HUDEP-2 (cell line): ENCODE measurements at regions not wholly inside any gene's neighbourhood (a gene's known extent, or its start where the extent isn't known, plus 50 kb on each side); places are given as distances from the start of the nearest gene placed in this dataset.
A peak's percentile ranks its signal among the peaks of the same experiment; 100 is the strongest.

Source experiments
- DNase-seq, 76 experiments: peaks; one replicate each; lab custom pipeline; 2025; ENCODE audit not compliant: unreplicated experiment in 76 of 76; lab: John Stamatoyannopoulos, UW

DNA sequence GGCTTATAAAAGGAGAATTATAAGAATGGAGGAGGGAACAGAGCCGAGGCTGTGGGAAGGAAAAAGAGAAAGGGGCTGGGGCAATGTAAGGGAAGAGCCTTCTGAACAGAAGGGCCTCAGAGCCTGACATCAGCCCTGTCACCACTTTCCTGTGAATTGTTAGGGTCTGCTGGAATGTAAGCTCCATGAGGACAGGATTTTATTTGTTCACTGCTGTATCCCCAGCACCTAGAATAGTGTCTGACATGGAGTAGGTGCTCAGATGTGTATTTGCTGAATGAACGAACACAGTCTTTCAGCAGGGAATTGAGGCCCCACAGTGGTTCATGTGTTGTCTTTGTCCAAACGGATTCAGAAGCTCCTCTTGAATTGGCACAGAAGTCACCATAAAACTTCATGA lies 251.5 kb downstream of the OPA1 start:
- no peak for DNase-seq

GRCh38 chr3:193845144-193845543 lies 252.1 kb downstream of the OPA1 start:
- no peak for DNase-seq

GRCh38 chr3:193846569-193846968 lies 253.6 kb downstream of the OPA1 start:
- DNase-seq: no peak

DNA sequence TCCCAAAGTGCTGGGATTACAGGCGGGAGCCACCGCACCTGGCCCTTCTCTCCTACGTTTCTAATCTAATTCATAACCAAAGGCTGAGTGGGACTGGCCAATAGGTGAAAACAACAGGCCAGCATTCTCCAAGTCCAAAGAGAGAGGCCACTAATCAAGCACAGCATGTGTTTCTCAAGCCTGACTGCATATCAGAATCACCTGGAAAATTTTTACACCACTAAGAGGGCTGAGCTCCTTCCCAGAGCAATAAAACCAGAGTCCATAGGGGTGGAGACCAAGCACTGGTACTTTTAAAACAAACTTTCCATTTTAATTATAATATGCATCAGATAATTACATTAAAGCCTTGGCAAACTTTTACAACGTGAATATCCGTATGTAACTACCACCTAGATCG lies 254.4 kb downstream of the OPA1 start:
- DNase-seq: no peak

DNA sequence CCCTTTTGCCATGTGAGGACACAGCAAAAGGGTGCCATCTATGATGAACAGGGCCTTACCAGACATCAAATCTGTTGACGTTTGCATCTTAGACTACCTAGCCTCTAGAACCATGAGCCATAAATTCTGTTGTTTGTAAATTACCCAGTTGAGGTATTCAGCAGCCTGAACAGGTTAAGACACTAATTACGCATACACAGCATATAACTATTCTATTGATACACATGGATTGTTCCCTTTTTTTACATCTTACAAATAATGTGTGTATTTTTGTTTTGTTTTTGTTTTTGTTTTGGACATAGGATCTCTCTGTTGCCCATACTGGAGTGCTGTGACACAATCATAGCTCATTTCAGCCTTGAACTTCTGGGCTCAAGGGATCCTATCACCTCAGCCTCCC lies 255.5 kb downstream of the OPA1 start:
- no peak for DNase-seq

DNA sequence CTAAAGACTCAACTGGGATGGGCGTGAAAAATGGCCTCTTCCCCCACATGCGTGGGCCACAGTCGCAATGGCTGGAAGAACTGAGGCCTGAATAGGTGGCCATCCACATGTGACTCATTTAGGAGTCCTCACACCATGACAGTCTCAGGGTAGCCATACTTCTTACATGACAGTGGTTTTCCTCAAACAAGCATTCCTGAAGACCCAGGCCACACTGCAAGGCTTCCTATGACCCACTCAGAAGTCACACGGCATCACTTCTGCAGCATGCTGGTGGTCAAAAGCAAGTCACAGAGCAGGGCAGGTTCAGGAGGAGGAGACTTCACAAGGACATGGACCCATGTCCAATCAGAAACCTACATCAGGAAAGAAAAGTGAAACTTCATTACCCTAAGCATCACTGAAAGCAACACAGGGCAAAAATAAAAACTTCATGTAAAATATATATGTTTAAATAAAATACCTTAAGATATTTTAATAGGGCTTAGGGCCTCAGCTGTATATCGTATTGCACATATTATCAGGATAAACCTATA lies 257.1 kb downstream of the OPA1 start:
- no peak for DNase-seq

- DNase-seq: no peak
Observed at GRCh38 chr3:193851428-193851847, 258.4 kb downstream of the OPA1 start.

DNA sequence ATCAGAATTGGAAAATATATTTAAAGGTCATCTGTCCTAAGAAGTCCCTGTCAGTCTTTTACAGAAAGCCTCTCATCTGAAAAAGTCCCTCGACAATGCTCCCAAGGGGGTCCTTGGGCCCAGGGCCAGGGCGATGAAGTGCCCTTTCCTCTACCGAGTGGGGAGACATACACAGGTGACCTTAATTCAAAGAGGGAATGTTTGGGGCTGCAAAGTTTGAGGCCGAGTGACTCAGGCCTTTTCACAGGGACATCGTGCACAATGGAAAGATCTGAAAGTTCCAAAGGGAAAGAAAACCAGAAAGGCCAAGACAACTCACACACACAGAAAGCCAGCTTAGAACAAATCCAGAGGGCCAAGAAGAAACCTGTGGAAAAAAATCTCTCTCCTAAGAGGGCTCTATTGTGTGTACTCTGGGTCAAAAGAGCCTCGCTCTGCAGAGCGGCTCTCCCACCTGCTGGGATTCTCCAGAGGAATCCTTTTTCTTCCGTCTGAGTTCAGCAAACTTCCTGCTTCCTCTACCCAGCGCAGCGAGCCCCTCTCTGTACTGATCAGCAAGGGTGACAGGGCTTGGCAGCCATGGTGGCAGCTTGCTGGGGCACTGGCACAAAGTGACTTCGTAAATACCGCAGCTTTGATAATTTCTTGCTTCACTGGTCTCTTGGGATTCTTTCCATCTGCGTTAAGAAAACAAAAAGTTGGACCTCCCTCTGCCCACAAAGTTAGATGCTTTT lies 259.1 kb downstream of the OPA1 start:
- no peak for DNase-seq

DNA sequence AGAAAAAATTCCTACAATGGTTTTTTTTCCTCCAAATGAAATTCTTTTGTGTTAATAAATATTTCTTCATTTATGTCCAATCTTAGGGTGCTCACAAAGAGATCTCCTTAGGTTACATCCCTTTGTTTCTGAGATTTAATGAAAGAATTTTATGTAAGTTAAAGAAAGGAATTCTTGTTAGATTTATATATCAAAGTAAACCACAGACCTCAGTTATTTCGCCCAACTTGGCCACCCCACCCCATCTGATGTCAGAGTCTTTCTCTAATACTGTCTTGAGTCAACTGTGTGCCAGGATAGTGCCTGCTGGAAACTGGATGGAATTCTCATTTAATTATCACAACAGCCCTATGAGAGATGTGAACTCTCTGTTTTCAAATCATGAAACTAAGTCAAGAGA lies 259.9 kb downstream of the OPA1 start:
- no peak for DNase-seq

GRCh38 chr3:193853511-193854219 lies 260.7 kb downstream of the OPA1 start:
- peak in 15 of 76 experiments; percentile 5 to 33 (median 12) for DNase-seq

GRCh38 chr3:193857996-193858395 lies 265.0 kb downstream of the OPA1 start:
- DNase-seq: peak in 14 of 76 experiments; percentile 5 to 44 (median 12)

DNA sequence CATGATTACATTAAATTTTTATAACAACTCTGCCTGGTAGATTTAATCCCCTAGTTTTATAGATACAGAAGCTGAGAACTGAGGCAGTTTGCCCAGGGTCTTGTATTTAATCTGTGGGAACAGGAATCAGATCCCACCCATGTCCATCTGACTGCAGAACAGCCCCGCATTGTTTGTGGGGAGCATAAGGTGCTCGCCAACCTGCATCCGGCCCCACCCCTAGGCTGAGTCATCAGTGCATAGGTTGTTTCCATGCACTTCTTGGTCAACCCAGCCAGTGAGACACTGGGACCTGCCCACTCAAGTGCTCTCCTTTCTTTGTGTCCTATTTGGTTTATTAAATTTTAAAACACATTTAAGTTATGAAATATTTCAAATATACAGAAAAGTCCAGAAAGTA lies 266.2 kb downstream of the OPA1 start:
- DNase-seq: no peak

DNA sequence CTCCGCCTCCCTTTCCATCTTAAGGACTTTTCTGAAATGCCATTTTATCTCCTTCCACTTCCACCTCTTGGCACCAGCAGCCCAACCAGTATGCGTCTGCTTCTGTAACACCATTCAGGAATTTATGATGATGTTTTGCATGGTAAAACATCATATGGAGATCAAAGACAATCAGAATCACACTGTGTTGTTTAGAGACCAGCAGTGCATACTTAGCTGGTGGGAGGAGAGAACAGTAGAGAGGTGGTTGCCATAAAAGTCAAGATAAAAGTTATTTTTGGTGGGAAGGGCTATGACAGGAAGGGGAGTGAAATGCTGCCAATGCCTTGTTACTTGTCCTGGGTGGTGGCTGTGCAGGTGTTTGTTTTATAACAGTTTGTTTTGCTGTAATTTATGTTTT lies 268.0 kb downstream of the OPA1 start:
- no peak for DNase-seq

- no peak for DNase-seq
Observed at GRCh38 chr3:193862843-193863242, 269.8 kb downstream of the OPA1 start.

DNA sequence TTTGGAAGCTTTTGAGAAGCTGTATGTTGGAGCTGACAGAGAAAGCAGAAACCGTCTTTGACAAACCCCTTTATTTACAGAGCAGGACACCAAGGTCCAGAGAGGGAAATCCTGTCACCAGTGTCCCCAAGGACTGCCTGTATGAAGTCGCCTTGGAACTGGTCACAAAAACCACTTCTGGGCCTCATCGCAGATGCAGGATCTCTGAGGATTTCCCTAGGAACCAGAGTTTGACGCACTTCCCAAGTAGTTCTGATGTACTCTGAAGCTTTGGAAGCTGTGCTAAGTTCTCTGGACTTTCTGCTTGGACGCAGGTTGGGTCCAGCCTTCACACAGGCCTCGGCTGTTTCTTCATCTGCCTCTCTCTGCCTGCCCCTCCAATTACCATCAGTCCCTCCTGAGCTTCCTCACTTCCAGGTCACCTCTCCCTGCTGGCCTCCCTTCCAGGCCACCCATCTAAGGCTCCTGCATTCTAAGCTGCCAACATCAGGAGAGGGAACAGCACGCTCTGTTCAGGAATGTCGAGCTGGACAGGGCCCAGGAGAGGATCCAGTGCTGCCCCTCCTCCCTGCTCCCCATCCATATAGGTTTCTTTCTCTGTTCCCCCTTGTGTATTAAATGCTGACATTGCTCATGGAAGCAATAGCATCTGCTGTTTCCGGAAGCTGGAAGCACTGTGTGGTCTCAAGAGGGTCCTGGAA lies 270.8 kb downstream of the OPA1 start:
- no peak for DNase-seq

- DNase-seq: no peak
Observed at GRCh38 chr3:193865339-193865738, 270.6 kb upstream of the HES1 start.

DNA sequence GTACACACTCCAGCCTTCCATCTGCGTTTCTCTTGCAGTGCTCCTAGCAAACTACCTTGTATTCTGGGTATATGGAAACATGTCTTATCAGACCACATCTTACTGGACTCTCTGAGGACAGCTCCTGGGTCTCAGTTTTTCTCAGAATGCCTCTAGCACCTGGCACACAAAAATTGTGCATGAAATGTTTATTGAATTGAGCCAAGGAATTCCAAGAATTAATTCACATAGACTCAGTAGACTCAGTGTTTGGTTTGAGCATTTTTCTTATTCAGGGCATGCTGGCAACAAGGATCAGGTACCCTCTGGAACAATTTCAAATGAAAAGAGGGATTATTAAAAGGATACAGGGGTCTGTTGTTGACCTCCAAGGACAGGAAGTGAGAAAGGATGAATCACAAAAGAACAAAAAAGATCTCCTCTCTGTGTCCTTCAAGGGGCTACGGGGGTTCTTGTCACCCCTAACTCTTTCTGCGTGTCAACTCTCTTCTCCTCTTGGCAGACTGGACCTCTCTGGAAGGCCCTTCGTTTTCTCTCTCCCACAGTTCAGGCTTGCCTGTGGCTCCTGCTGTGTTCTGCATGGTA lies 270.0 kb upstream of the HES1 start:
- no peak for DNase-seq

DNA sequence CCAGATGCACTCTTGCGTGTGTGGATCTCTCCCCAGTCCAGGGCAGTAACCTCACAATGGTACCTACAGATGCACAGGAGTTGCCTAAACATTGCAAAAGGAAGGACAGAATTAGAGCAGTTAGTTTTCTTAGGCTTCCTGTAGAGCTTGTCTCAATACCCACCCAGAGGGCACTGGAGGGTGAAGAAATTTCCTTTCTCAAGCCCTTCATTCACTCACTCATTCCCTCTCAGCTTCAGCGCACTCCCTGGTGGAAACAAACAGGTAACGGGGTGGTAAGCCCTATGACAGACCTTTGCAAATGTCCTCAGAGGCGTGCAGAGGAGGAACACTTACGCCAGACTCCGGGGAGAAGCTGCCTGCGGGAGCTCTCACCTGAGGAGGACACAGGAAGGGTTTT lies 267.4 kb upstream of the HES1 start:
- no peak for DNase-seq

GRCh38 chr3:193869221-193870201 lies 266.4 kb upstream of the HES1 start:
- DNase-seq: no peak
